NT2/D1 (cell line): ENCODE measurements at regions not wholly inside any gene's neighbourhood (a gene's known extent, or its start where the extent isn't known, plus 50 kb on each side); places are given as distances from the start of the nearest gene placed in this dataset.

ENCODE experiments used
- YY1 ChIP-seq: IDR thresholded peaks from 2 replicates; pipeline ENCODE4 v1.6.1; 2011; ENCODE audit not compliant: insufficient read length, insufficient read depth
- ZNF274 ChIP-seq: IDR thresholded peaks from 2 replicates; pipeline ENCODE4 v1.6.1; 2011; ENCODE audit warnings: mild to moderate bottlenecking, low read depth, low read length

DNA sequence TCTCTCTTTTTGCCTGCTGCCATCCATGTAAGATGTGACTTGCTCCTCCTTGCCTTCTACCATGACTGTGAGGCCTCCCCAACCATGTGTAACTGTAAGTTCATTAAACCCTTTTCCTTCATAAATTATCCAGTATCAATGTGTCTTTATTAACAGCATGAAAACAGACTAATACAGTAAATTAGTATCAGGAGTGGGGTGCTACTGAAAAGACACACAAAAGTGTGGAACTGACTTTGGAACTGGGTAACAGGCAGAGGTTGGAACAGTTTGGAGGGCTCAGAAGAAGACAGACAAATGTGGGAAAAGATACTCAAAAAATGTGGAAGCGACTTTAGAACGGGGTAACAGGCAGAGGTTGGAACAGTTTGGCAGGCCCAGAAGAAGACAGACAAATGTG is 189.4 kb downstream of the HTR1B start:
- TF ChIP-seq ZNF274 = no peak
- no peak for TF ChIP-seq YY1
